GM19395 (cell line): ENCODE measurements at regions not wholly inside any gene's neighbourhood (a gene's known extent, or its start where the extent isn't known, plus 50 kb on each side); places are given as distances from the start of the nearest gene placed in this dataset.

ENCODE experiments used
- ATAC-seq: cut with Tn5 transposase; IDR thresholded peaks from one replicate; pipeline ENCODE4 v1.9.1; 2021; ENCODE audit warnings: mild to moderate bottlenecking, moderate library complexity; ENCODE audit not compliant: unreplicated experiment

DNA sequence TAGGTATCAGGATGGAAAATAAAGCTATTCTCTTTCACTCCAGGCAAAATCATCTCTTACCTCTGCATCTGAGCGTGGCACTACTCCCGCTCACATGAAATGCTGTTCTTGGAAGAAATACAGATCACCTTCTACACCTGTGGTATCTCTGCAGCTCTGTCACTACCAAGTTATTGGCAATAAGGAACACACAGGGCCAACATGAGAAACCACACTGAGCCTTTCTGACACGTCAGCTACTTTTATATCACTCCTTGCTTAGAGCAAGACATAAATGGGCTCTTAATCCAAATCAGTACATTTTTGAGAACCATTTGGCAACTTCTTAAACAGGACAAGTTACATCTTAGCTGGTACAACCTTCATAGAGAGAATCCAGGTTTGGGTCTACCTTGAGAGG lies 101.8 kb upstream of the GUCY1A1 start:
- no peak for ATAC-seq

DNA sequence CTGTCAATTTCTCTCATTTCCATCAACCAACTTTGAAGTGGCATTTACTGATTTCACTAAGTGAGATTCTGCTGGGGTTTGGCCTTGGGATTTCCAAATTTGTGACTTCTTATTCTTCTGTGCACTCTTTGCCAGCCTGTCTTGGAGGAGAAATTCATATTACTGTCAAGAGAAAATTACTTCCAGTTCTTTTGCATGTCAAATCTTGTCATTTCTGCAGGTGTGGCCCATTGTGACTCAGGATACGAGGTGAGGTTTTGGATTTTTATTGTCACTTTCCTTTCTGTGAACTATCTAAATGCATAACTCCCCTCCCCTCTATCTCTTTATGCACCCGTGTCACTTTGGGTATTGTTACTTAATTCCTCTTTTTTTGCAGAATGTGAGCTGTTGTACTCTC lies 102.6 kb upstream of the GUCY1A1 start:
- ATAC-seq: no peak

DNA sequence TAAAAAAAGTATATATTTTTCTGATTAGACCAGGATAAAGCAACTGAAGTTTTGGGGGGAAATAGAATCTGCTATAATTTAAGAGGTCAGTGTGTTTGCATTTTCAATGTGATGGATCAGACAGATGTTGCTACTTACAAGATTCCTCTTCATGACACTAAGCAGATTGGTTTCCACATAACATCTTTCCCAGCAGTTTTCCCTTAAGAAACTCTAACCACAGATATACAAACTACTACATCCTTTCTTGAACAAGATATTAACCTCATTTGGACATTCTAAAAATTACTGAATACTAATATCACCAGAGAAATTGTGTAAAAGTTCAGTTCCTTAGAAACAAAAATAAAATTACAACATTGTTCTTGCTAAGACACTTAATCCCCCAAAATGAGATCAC lies 106.7 kb upstream of the GUCY1A1 start:
- ATAC-seq: no peak

DNA sequence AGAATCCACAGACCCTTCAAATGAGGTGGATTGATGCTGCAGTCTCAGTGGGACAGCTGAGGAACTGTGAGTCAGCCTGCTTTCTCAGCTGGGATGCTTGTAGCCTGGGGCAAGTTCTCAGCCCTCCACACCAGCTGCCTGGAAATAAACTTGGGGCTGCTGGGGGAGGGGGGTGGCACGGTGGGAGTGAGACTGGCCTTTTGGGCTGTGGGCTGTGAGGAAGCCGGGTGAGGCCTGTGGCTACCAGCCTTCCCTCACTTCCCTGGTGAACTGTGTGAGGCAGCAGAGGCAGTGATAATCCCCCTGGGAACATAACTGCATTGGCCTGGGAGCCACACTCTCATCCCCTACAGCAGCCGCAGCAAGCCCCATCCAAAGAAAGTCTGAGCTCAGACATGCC lies 114.5 kb upstream of the GUCY1A1 start:
- ATAC-seq: no peak

DNA sequence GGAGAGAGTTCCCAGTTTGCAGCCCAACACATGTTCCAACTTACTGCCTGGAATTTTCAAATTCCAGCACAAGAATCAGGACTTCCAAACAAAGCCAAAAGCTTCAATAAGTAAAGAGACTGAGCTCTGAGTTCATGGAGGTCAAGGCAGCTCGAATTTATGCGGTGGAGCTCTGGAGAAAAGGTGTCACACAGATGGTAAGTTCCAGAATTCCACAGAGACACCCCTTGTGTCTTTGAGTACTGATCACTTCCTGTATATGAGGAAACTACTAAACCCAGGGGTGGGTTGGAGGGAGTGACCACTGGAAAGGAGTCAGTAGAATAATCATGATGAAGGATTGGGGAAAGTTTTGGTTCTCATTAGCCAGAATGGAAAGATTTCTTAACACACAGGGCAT lies 118.5 kb upstream of the GUCY1A1 start:
- no peak for ATAC-seq

DNA sequence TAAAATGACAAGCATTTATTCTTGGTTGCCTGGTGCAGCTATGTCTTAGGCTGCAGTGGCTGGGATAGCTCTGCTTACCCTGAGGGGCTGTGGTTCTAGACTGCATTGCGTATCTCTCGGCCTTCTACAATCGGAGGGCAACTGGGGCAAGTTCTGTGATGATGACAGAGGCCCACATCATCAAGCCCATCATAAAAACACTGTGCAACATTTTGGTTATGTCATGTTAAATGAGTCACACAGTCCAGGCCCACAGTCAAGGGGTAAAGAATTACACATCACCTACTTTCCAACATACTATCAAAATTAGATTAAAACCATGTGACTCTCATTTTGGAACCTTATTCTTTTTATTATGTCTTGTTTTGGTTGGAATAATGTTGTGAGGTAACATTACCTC lies 120.2 kb upstream of the GUCY1A1 start:
- ATAC-seq: no peak

DNA sequence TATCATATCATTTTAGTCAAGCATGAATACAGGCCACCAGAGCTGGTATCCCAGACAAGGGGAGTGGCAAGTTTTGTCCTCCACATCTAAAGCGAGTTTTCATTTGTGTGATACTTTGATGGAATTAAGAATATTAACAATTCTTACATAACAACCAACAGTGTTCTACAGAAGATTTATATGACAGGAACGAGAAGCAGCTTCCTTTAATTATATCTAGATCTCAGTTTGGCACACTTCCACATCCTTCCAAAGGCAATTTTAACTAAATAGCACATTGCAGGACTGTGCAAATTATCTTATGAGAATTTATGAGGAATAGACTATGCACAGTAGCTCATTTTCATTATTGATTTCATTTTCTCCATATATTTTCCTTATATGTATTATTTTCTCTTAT lies 121.2 kb upstream of the GUCY1A1 start:
- ATAC-seq: no peak

DNA sequence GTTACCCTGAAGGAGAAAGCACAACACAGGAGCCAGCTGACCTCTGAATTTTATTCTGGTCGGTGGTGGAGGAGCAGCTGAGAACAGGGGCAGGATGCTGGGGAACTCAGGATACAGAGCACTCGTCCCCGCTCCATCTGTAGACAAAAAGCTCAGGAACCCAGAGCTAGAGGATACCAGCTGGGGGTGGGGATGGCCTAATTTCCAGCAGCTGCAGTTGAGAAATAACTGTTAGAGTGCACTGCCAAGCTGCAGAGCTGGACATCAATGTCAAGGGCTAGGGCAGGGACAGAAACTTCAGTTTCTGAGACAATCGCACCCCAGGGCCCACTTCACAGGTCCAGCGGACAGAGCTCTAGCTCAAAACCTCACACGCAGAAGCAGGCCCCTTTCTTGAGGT lies 122.1 kb upstream of the GUCY1A1 start:
- ATAC-seq: no peak

DNA sequence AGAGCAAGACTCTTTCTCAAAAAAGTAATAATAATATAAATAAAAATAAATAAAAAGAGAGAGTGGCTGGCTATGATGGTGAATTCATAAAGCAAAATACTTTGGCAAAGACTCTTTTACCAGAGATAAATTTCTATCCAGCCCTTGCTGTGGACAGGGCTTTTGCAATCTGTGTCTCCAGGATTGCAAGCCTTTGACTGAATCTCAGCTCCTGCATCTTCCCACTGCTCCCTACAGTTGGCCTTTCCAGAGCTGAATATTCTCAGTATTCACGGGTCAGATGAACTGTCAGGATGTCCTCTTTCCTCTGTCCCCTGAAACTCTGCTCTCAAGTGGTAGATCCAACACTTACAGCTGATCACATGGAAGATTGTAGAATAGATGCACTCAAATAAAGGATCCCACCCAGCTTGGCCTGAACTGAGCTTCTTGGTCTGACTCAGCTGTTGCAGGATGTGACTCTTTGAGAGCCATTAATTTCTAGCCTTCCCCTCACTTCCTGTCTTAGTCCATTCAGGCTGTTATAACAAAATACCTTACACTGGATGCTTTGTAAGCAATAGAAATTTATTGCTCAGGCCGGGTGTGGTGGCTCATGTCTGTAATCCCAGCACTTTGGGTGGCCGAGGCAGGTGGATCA lies 123.4 kb upstream of the GUCY1A1 start:
- ATAC-seq: peak; percentile 94

DNA sequence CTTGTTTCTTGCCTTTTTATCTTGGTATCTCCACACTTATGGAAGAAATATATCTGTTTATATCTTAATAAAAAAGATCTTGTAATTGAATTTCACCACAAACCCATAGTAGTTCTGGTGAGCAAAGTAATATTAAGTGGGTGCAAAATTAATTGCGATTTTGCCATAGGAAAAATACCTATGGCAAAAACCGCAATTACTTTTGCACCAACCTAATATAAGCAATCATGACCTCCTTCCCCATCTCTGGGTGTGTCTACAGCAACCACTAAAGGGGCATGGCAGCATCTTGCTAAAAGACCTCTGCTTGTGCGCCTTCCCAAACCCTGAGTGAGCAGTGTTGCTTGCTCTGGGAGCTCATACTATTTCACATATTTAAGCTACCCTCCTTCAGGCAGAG lies 124.2 kb upstream of the GUCY1A1 start:
- ATAC-seq: no peak

DNA sequence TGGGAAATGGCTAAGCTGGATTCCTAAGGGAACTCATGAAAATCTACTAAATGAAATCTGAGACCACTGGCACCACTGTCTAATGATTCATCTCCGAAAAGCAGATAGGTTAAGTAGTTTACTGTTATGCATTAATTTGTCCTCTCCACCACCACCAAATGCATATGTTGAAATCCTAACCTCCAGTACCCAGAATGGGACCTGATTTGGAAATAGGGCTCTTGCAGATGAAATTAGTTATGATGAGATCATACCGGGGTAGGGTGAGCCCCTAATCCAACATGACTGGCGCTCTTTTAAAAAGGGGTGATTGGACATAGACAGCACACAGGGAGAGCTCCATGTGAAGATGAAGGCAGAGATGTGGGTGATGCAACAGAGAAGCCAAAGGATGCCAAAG lies 124.9 kb upstream of the GUCY1A1 start:
- ATAC-seq: no peak

DNA sequence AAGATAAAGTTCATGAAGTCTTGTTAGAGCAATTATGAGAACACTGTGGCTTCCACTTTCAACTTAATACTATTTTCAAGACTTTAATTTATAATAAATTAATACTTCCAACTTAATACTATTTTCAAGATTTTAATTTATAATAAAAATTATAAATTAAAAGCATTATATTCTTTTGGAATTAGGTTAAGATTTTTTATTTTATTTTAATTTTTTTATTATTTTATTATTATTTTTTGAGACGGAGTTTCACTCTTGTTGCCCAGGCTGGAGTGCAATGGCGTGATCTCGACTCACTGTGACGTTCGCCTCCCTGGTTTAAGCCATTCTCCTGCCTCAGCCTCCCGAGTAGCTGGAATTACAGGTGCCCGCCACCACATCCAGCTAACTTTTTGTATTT lies 126.0 kb upstream of the GUCY1A1 start:
- ATAC-seq: no peak

DNA sequence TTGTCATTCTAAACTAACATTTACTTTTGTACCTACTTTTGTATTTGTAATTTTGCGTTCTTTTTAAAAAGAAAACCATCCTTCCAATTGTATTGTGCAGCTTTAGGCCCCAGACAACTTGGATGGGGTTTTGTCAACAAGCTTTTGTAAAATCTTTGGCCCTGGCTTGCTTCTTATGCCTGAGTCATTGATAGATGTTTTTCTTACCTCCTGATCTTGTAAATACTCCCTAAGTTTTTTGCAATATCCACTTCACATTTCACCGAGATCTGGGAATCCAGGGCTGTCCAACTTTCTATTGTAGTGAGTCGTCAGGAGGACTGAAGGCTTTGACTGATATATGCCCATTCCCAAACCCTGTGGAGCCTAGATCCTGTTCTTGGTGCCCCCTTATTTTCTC lies 126.9 kb upstream of the GUCY1A1 start:
- no peak for ATAC-seq

DNA sequence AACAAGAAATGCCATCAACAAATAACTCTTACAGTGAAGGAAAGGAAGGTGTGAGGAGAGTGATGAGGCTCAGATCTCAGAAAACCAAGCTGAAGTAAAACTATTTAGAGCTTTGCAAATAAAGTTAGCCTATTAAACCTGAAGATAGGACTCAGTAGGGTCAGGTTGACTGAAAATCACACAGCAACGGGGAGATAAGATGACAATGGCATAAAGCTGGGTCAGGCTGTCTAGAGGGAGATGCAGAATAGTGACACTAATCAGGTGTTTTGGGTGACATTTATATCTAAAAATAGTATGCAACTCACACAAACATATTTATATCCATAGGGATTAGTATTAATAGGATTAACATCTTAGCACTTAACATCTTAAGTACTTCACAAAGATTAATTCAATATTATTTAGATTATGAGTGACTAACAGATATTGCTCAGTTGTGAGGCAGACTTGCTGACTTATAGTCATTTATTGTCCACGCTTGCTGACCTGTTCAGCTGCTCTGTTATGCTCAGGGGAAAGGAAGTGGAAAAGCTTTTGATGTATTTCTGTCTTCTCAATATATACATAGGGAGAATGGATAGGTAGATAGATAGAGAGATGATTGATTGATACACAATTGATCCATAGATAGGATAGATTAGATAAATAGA lies 130.7 kb upstream of the GUCY1A1 start:
- no peak for ATAC-seq

DNA sequence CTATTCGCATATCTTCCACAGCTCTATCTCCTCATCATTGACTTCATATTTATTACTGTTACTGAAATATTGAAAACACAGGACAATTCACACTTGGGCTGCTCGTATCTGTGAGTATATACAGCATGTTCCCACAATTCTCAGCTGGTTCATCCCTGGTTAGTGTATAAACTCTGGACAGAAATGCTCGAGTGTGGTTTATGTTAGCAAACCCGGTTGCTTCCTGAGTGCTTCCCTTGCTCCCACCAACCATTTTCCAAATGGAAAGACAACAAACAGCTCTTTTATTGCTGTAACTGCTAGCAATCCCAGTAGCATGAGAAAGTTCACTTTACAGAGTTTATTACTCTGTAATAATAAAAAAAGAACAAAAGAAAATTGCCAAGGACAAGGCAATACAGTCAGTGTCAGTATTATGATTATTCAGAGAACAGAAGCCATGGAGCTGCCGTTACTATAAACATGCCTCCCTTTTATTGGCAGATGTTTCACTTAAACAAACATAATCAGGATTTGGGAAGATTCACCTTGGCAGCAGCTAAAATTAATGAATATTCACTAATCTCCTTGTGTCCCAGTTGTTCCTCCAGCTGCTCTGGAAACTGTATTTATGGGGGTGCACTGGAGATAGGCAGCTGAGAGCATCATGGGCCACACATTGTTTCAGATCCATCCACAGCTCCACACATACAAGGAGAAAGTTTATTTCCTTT lies 134.1 kb upstream of the GUCY1A1 start:
- no peak for ATAC-seq

DNA sequence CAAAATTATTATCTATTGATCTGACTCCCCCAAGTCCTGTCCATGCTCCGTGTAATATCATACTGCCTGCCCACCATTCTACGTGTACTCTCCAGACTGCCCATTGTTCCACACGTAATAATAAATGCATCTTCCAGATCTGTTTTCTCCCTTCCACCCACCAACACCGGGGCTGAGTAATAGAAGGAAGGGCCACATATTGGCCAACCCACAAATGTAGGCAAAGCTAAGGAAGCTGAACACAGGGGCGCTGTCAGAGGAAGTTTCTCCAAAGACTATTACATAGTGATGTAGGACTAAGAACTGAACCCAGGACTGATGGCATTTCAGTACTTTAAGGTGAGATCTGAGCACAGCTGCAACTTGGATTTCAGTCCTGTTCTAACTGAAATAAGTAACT lies 135.8 kb upstream of the GUCY1A1 start:
- ATAC-seq: no peak

DNA sequence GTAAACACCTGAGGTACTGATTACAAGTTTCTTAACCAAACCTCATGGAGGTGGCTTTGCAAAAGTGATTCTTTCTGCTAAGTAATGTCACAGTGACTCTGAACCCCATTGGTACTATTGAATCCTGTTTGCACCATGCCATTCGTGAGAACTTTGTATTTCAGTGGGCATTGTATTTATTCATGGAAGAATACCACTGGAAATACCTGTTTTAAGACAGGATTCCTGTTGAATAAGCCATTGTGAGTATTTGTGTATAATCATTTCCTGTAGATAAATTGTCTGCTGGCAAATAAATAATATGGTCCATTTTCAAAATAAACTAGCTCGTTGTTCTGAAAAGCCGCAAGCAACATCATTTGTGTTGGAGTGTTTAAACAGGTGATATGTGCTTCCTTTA lies 136.4 kb upstream of the GUCY1A1 start:
- ATAC-seq: no peak

DNA sequence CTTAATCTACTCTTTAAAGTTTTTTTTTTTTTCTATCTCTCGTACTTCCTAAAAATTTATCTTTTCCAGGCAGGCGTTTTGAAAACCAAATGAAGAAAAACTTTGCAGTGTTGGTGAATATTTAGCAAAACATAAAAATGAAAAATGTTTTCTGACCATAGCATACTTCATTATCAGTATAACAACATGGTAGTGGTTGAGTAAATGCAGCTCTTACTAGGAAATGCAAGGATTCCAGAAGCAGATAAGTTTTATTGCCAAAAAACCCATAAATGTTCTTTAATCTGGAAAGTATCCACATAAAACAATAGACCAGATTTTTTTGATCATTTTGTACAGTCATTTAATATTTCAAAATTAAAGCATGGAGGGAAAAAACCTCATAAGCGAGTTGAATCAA lies 136.9 kb upstream of the GUCY1A1 start:
- ATAC-seq: no peak

DNA sequence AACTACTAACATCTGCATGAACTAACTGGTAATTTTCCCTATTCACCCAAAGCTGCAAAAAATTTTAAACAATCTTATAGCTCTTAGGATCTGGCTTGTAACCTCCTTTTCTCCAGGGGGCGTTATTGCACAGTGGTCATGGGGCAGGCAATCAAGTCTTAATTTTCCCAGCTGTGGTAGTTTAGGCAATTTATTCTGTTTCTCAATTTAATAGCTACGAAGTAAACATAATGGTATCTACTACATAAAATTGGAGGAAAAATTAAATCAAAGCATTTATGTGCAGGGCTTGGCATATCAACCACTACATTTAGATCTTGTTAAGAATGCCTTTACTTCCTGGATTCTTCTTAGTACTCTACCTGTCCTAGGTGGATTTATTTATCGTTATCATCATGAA lies 137.4 kb upstream of the GUCY1A1 start:
- ATAC-seq: no peak

DNA sequence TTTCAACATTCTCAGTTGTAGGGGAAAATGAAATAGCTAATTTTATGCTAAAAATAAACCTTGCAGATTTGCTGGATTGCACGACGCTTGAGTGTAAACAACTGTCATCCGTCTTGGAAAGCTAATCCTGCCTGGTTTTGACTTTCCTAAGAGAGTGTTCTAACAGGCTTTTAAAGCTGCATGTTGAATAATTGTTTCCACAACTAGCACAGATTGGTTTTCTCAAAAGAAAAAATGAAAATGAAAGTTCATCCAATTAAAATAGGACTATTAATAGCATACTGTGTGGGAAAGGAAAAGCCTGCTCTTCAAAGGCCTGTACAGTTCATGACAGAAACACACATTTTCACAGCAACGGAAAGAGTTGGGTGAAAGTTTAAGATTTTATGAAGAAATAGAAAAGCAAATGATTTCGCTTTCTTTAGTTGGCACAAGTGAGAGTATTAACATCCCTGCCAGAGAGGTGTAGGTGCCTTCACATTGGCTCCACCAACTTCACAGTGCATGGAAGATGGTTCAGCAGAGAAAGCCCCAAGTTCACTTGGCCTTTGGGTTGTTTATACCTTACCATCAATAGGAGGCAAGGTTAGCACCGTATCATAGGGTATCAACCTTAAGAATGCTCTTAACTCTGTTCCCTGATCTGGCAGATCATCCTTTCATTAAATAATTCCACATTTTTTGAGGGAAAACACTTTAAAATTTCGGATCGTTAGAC lies 140.0 kb upstream of the GUCY1A1 start:
- no peak for ATAC-seq

DNA sequence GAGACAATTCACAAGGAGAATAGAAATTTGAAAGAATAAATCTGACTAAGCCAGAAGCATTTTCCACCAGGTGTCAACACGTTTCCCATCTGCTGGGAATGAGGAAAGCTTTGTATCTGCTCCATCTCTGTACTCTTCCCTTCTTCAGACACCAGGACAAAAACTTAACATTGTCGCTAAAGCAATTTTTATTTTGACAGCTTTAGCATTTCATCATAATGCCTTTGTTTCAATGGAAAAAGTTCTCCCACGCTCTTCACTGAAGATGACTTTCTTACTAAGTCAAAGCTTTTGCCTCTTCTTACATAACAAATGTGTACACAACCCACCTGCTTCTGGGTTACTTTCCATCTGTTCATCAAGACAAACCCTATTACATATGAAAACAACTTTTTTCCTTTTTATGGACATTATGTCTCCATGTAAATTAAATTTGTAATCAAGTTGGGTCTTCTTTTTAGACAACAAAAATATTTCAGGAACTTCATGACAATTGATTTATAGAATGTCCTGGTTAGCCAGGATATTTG lies 141.7 kb upstream of the GUCY1A1 start:
- ATAC-seq: no peak

DNA sequence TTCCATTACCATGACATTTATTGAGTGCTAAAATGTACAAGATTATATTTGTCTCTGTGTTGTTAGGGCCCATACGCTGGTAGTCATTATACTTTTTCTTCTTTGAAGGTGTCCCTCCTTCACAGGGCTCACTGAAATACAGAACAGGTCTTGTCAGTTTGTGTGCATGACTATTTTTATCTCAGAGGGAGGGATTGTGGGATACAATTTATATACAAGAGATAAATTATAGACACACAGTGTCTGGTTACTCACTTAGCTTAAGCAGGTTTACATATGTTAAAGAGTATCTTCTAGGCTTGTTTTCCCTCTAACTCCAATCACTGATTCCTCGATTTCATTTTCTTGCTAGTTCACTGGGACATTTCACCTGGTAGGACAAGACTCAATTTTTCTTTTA lies 143.3 kb upstream of the GUCY1A1 start:
- no peak for ATAC-seq
